OCI-LY3 (cell line): ENCODE measurements at regions not wholly inside any gene's neighbourhood (a gene's known extent, or its start where the extent isn't known, plus 50 kb on each side); places are given as distances from the start of the nearest gene placed in this dataset.

ENCODE experiments used
- H2AFZ ChIP-seq: fragments of 200-600, 300-600 bp; shearing (Covaris generic); 2 replicates; pipeline ENCODE4 v1.6.0; 2014; ENCODE audit warnings: antibody characterized with exemption, low read depth, low read length
- H3K27ac ChIP-seq: fragments of 200-600, 300-600 bp; sonication (generic); 2 replicates; pipeline ENCODE4 v1.5.1; 2014; ENCODE audit warnings: mild to moderate bottlenecking, low read length, moderate library complexity, mixed read lengths
- H3K27me3 ChIP-seq: fragments of 200-600, 300-600 bp; sonication (generic); 2 replicates; pipeline ENCODE4 v1.6.1; 2014; ENCODE audit warnings: low read depth, low read length, mixed read lengths
- H3K36me3 ChIP-seq: fragments of 200-600, 300-600 bp; sonication (generic); replicated peaks from 2 replicates; pipeline ENCODE3; 2014; ENCODE audit warnings: low read depth, low read length, mixed read lengths
- H3K4me1 ChIP-seq: fragments of 300-600, 200-600 bp; sonication (generic); 2 replicates; pipeline ENCODE4 v1.6.1; 2014; ENCODE audit warnings: low read length, mixed read lengths
- H3K4me2 ChIP-seq: fragments of 200-600, 300-600 bp; sonication (generic); 2 replicates; pipeline ENCODE4 v1.6.1; 2014; ENCODE audit warnings: low read length, mixed read lengths
- H3K4me3 ChIP-seq: fragments of 300-600, 200-600 bp; sonication (generic); 2 replicates; pipeline ENCODE4 v1.5.1; 2014; ENCODE audit warnings: antibody characterized with exemption, mild to moderate bottlenecking, low read length, moderate library complexity
- H3K79me2 ChIP-seq: fragments of 300-600, 200-600 bp; shearing (Covaris generic); 2 replicates; pipeline ENCODE4 v1.6.1; 2014; ENCODE audit warnings: mild to moderate bottlenecking, low read length, mixed read lengths
- H3K9ac ChIP-seq: fragments of 300-600, 200-600 bp; shearing (Covaris generic); 2 replicates; pipeline ENCODE4 v1.6.0; 2014; ENCODE audit warnings: mild to moderate bottlenecking, low read length, moderate library complexity
- H3K9me3 ChIP-seq: fragments of 200-600, 300-600 bp; shearing (Covaris generic); 2 replicates; pipeline ENCODE4 v1.6.1; 2014; ENCODE audit warnings: low read length, mixed read lengths; ENCODE audit not compliant: insufficient read depth
- H4K20me1 ChIP-seq: fragments of 200-600, 300-600 bp; sonication (generic); 2 replicates; pipeline ENCODE4 v1.6.1; 2016; ENCODE audit warnings: low read length, mixed read lengths; ENCODE audit not compliant: insufficient read depth
- EZH2phosphoT487 ChIP-seq: fragments of 200-600 bp; shearing (Covaris generic); IDR thresholded peaks from 2 replicates; pipeline ENCODE4 v1.6.1; 2018; ENCODE audit warnings: antibody characterized with exemption, mixed run types, low read depth
- TF ChIP-seq, protein P1 (sequence below): fragments of 200-600, 300-600 bp; sonication (generic); IDR thresholded peaks from 2 replicates; pipeline ENCODE4 v1.5.1; 2014; ENCODE audit warnings: antibody characterized with exemption, low read length, low read depth

GRCh38 chr13:53732664-53733063 is 704.1 kb downstream of the OLFM4 start:
- Histone ChIP-seq H3K79me2 (no peaks in the 10 kb centered on the region), H2AFZ (no peak overlapping the region), H4K20me1 (no peaks in the 10 kb centered on the region), H3K4me3 (no peak overlapping the region), H3K4me2 (no peak overlapping the region), H3K36me3 (no peaks in the 10 kb centered on the region), H3K27ac (no peak overlapping the region), H3K9ac (no peak overlapping the region), H3K27me3 (no peaks in the 10 kb centered on the region), H3K4me1 (peaks cover 7% of the 10 kb centered on the region; the same call in 1 of the 2 replicates), H3K9me3 (no peaks in the 10 kb centered on the region; the same call in 1 of the 2 replicates)
- TF ChIP-seq, protein P1, sequence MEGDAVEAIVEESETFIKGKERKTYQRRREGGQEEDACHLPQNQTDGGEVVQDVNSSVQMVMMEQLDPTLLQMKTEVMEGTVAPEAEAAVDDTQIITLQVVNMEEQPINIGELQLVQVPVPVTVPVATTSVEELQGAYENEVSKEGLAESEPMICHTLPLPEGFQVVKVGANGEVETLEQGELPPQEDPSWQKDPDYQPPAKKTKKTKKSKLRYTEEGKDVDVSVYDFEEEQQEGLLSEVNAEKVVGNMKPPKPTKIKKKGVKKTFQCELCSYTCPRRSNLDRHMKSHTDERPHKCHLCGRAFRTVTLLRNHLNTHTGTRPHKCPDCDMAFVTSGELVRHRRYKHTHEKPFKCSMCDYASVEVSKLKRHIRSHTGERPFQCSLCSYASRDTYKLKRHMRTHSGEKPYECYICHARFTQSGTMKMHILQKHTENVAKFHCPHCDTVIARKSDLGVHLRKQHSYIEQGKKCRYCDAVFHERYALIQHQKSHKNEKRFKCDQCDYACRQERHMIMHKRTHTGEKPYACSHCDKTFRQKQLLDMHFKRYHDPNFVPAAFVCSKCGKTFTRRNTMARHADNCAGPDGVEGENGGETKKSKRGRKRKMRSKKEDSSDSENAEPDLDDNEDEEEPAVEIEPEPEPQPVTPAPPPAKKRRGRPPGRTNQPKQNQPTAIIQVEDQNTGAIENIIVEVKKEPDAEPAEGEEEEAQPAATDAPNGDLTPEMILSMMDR, result no peak
- TF ChIP-seq EZH2phosphoT487, result no peak

GRCh38 chr13:53743906-53744305 is 715.3 kb downstream of the OLFM4 start:
- H4K20me1 ChIP-seq, result no peaks in the 10 kb centered on the region
- H3K4me2 ChIP-seq, result no peak overlapping the region
- no peaks in the 10 kb centered on the region for H3K27me3 ChIP-seq
- H3K9me3 ChIP-seq, result no peaks in the 10 kb centered on the region
- H3K36me3 ChIP-seq, result no peaks in the 10 kb centered on the region
- no peak overlapping the region for H2AFZ ChIP-seq
- no peak overlapping the region for H3K4me3 ChIP-seq
- no peak for TF ChIP-seq EZH2phosphoT487
- TF ChIP-seq, protein P1, result peak; percentile 19; the same call in 1 of the 2 replicates
- H3K9ac ChIP-seq, result no peak overlapping the region
- H3K4me1 ChIP-seq, result no peaks in the 10 kb centered on the region
- H3K27ac ChIP-seq, result no peak overlapping the region
- H3K79me2 ChIP-seq, result no peaks in the 10 kb centered on the region

DNA sequence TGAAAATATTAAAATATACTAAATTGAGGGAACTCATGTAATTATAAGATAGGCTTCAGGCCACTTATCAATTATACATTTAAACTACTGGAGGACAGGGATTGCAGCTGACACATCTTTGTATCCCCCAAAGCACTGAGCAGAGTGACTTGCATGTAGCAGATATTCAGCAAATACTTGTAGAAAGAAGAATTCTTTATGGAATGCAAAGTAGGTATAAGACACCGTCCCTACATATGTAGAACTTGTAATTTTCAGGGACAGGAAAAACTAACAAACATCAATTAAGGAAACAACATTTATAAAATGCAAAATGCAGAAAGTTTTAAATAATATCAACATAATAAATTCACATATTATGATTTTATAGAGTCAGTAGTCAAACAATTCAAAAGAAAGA is 719.2 kb downstream of the OLFM4 start:
- H3K27me3 ChIP-seq, result no peaks in the 10 kb centered on the region
- H3K79me2 ChIP-seq, result no peaks in the 10 kb centered on the region
- no peak overlapping the region for H3K27ac ChIP-seq
- H2AFZ ChIP-seq, result no peak overlapping the region
- TF ChIP-seq, protein P1, result no peak
- no peak for TF ChIP-seq EZH2phosphoT487
- no peaks in the 10 kb centered on the region for H3K9me3 ChIP-seq
- H3K4me1 ChIP-seq, result no peaks in the 10 kb centered on the region
- H4K20me1 ChIP-seq, result no peaks in the 10 kb centered on the region
- H3K4me3 ChIP-seq, result no peak overlapping the region
- no peaks in the 10 kb centered on the region for H3K36me3 ChIP-seq
- no peak overlapping the region for H3K4me2 ChIP-seq
- no peak overlapping the region for H3K9ac ChIP-seq

GRCh38 chr13:53749306-53749705 is 720.7 kb downstream of the OLFM4 start:
- H3K27ac ChIP-seq, result no peak overlapping the region
- H3K9me3 ChIP-seq, result no peaks in the 10 kb centered on the region
- no peak overlapping the region for H3K9ac ChIP-seq
- H2AFZ ChIP-seq, result no peak overlapping the region; the same call in 1 of the 2 replicates
- no peak for TF ChIP-seq EZH2phosphoT487
- TF ChIP-seq, protein P1, result no peak
- no peaks in the 10 kb centered on the region for H3K27me3 ChIP-seq
- no peaks in the 10 kb centered on the region for H3K79me2 ChIP-seq
- no peaks in the 10 kb centered on the region for H4K20me1 ChIP-seq
- H3K36me3 ChIP-seq, result no peaks in the 10 kb centered on the region
- H3K4me2 ChIP-seq, result no peak overlapping the region
- no peak overlapping the region for H3K4me3 ChIP-seq
- no peaks in the 10 kb centered on the region for H3K4me1 ChIP-seq
